GM12878 (cell line): ENCODE measurements at regions not wholly inside any gene's neighbourhood (a gene's known extent, or its start where the extent isn't known, plus 50 kb on each side); places are given as distances from the start of the nearest gene placed in this dataset.

ENCODE experiments used
- CTCF ChIP-seq, 3 experiments: IDR thresholded peaks in 2 of 3; conservative IDR thresholded peaks in 1 of 3; 2 replicates each; pipeline ENCODE4 v1.5.1; 2011; ENCODE audit warnings: low read depth in 3 of 3, low read length in 3 of 3, mild to moderate bottlenecking in 3 of 3, control low read depth in 2 of 3, moderate library complexity in 2 of 3, inconsistent platforms in 1 of 3, mixed read lengths in 1 of 3; ENCODE audit not compliant: control insufficient read depth in 2 of 3, insufficient read depth in 1 of 3; ENCODE audit errors: extremely low read depth in 1 of 3
- HDAC6 ChIP-seq: fragments of 200-600 bp; sonication (generic); IDR thresholded peaks from one replicate; pipeline ENCODE4 v1.8.0; 2017; ENCODE audit warnings: antibody characterized with exemption; ENCODE audit not compliant: unreplicated experiment
- KLF5 ChIP-seq: fragments of 450-650 bp; IDR thresholded peaks from 2 replicates; pipeline ENCODE4 v1.6.1; 2014; ENCODE audit warnings: mild to moderate bottlenecking; ENCODE audit not compliant: partially characterized antibody
- RAD51 ChIP-seq: fragments of 450-650 bp; IDR thresholded peaks from 2 replicates; pipeline ENCODE4 v1.6.1; 2016; ENCODE audit warnings: moderate library complexity, mild to moderate bottlenecking, inconsistent platforms

- TF ChIP-seq KLF5 (no peak), HDAC6 (no peak), CTCF (IDR thresholded peaks at IDR 0.05 in 2 of 3, conservative IDR thresholded peaks at IDR 0.05 in 1 of 3; ENCODE audit: control insufficient read depth in 2 of 3, extremely low read depth in 1 of 3, insufficient read depth in 1 of 3, low read depth in 3 of 3, low read length in 3 of 3) (no peak), RAD51 (no peak)
Measured at GRCh38 chr5:6862306-6862705, 149.1 kb downstream of the TENT4A start.
